ENCODE measurements at regions not wholly inside any gene's neighbourhood (a gene's known extent, or its start where the extent isn't known, plus 50 kb on each side); places are given as distances from the start of the nearest gene placed in this dataset.

GRCh38 chr3:30204126-30204525 is 402.3 kb upstream of the TGFBR2 start:
- intact Hi-C loops (cut with micrococcal nuclease), result no loop called here
- no peaks in the 10 kb centered on the region for H3K27me3 ChIP-seq (ENCODE audit: control insufficient read depth in 2 of 2, insufficient read depth in 2 of 2, low read length in 2 of 2)
- no peaks in the 10 kb centered on the region for H4K20me1 ChIP-seq (ENCODE audit: insufficient read depth, low read length)
- H3K4me1 ChIP-seq (ENCODE audit: control insufficient read depth in 1 of 2, insufficient read depth in 2 of 2, low read length in 2 of 2), result peaks cover 3 to 8% of the 10 kb centered on the region in 2 donors
- no peak overlapping the region for H3K27ac ChIP-seq (ENCODE audit: low read depth in 1 of 2, low read length in 2 of 2)
- Mint-ChIP-seq H3K27ac (no peak overlapping the region), H3K9me3 (peaks cover 0 to 3% (median 0%) of the 10 kb centered on the region in 7 donors), H3K36me3 (no peaks in the 10 kb centered on the region), H3K27me3 (ENCODE audit: low read depth in 3 of 3) (peaks cover 0 to 2% (median 0%) of the 10 kb centered on the region in 3 donors), H3K4me1 (peaks cover 13% of the 10 kb centered on the region), H3K4me3 (no peak overlapping the region)
- H3K36me3 ChIP-seq (replicated peaks in 1 of 2; ENCODE audit: control insufficient read depth in 1 of 2, insufficient read depth in 2 of 2, low read length in 2 of 2), result no peaks in the 10 kb centered on the region
- H3K79me2 ChIP-seq (ENCODE audit: insufficient read depth, low read length), result no peaks in the 10 kb centered on the region
- H2AFZ ChIP-seq (ENCODE audit: insufficient read depth, low read depth, low read length, poor library complexity, severe bottlenecking), result no peak overlapping the region
- no peak for TF ChIP-seq CTCF (IDR thresholded peaks at IDR 0.05)
- H3K4me3 ChIP-seq (replicated peaks in 1 of 3; ENCODE audit: low read depth in 2 of 3, low read length in 3 of 3), result no peak overlapping the region
- DNase-seq, result no peak
- no peak overlapping the region for H3K4me2 ChIP-seq (replicated peaks; ENCODE audit: extremely low read depth, low read length, poor library complexity, severe bottlenecking)
- no peak overlapping the region for H3K9ac ChIP-seq (ENCODE audit: insufficient read depth, low read length, poor library complexity, severe bottlenecking)
- H3K9me3 ChIP-seq (replicated peaks in 1 of 2; ENCODE audit: control insufficient read depth in 1 of 2, insufficient read depth in 1 of 2, low read length in 2 of 2), result no peaks in the 10 kb centered on the region

- Histone ChIP-seq H2AFZ (ENCODE audit: insufficient read depth, low read depth, low read length, poor library complexity, severe bottlenecking) (no peak overlapping the region), H4K20me1 (ENCODE audit: insufficient read depth, low read length) (no peaks in the 10 kb centered on the region), H3K27me3 (ENCODE audit: control insufficient read depth in 2 of 2, insufficient read depth in 2 of 2, low read length in 2 of 2) (no peaks in the 10 kb centered on the region), H3K4me2 (replicated peaks; ENCODE audit: extremely low read depth, low read length, poor library complexity, severe bottlenecking) (no peak overlapping the region), H3K79me2 (ENCODE audit: insufficient read depth, low read length) (no peaks in the 10 kb centered on the region), H3K27ac (ENCODE audit: low read depth in 1 of 2, low read length in 2 of 2) (no peak overlapping the region), H3K9ac (ENCODE audit: insufficient read depth, low read length, poor library complexity, severe bottlenecking) (no peak overlapping the region), H3K4me3 (replicated peaks in 1 of 3; ENCODE audit: low read depth in 2 of 3, low read length in 3 of 3) (no peak overlapping the region), H3K9me3 (replicated peaks in 1 of 2; ENCODE audit: control insufficient read depth in 1 of 2, insufficient read depth in 1 of 2, low read length in 2 of 2) (no peaks in the 10 kb centered on the region), H3K36me3 (replicated peaks in 1 of 2; ENCODE audit: control insufficient read depth in 1 of 2, insufficient read depth in 2 of 2, low read length in 2 of 2) (no peaks in the 10 kb centered on the region), H3K4me1 (ENCODE audit: control insufficient read depth in 1 of 2, insufficient read depth in 2 of 2, low read length in 2 of 2) (no peaks in the 10 kb centered on the region)
- Mint-ChIP-seq H3K4me3 (no peak overlapping the region), H3K4me1 (peaks cover 7% of the 10 kb centered on the region), H3K9me3 (peaks cover 0 to 3% (median 0%) of the 10 kb centered on the region in 7 donors), H3K36me3 (no peaks in the 10 kb centered on the region), H3K27me3 (ENCODE audit: low read depth in 3 of 3) (peaks cover 0 to 2% (median 1%) of the 10 kb centered on the region in 3 donors), H3K27ac (no peak overlapping the region)
- no peak for TF ChIP-seq CTCF (IDR thresholded peaks at IDR 0.05)
- DNase-seq, result no peak
- intact Hi-C loops (cut with micrococcal nuclease), result no loop called here
- WGBS (ENCODE audit: insufficient coverage), result no CpG with 5 or more reads among the region's 1 CpG
These were observed 400.4 kb upstream of the TGFBR2 start for GRCh38 chr3:30206051-30206450.

Data from CD14-positive monocyte (primary cell).